GM23338 (cell line): ENCODE measurements at regions not wholly inside any gene's neighbourhood (a gene's known extent, or its start where the extent isn't known, plus 50 kb on each side); places are given as distances from the start of the nearest gene placed in this dataset.

Experiments
- ATAC-seq: fragments of 200-7000 bp; cut with Tn5 transposase; 3 replicates; pipeline ENCODE4 v1.9.1; 2020
- DNase-seq: peaks from one replicate; pipeline ENCODE4 v3.0.0-alpha.2; 2015; ENCODE audit warnings: low spot score
- H2AFZ ChIP-seq: fragments of 200-600 bp; sonication (generic); 2 replicates; pipeline ENCODE4 v1.8.0; 2016; ENCODE audit warnings: antibody characterized with exemption, mild to moderate bottlenecking, moderate library complexity
- H3F3A ChIP-seq: fragments of 200-600 bp; sonication (generic); replicated peaks from 2 replicates; pipeline ENCODE4 v1.8.0; 2017; ENCODE audit warnings: antibody characterized with exemption, mixed run types, low read depth
- H3K27ac ChIP-seq: fragments of 200-600 bp; sonication (generic); 2 replicates; pipeline ENCODE4 v1.6.1; 2016; ENCODE audit warnings: low read depth
- H3K27me3 ChIP-seq: fragments of 200-600 bp; sonication (generic); 2 replicates; pipeline ENCODE4 v1.8.0; 2016; ENCODE audit warnings: mild to moderate bottlenecking, mixed run types, moderate library complexity; ENCODE audit not compliant: insufficient read depth
- H3K36me3 ChIP-seq: fragments of 200-600 bp; sonication (generic); 2 replicates; pipeline ENCODE4 v1.8.0; 2016; ENCODE audit warnings: mild to moderate bottlenecking; ENCODE audit not compliant: insufficient read depth
- H3K4me1 ChIP-seq: fragments of 200-600 bp; sonication (generic); 2 replicates; pipeline ENCODE4 v1.8.0; 2016; ENCODE audit warnings: mild to moderate bottlenecking, moderate library complexity; ENCODE audit not compliant: insufficient read depth
- H3K4me2 ChIP-seq: fragments of 200-600 bp; sonication (generic); 2 replicates; pipeline ENCODE4 v1.7.1; 2017; ENCODE audit warnings: mixed run types
- H3K4me3 ChIP-seq: fragments of 200-600 bp; sonication (generic); 2 replicates; pipeline ENCODE4 v1.6.1; 2016; ENCODE audit warnings: mixed run types
- H3K79me2 ChIP-seq: fragments of 200-600 bp; sonication (generic); replicated peaks from 2 replicates; pipeline ENCODE4 v1.8.0; 2017; ENCODE audit warnings: mild to moderate bottlenecking; ENCODE audit not compliant: insufficient read depth
- H3K9me2 ChIP-seq: fragments of 200-600 bp; sonication (generic); 2 replicates; pipeline ENCODE4 v1.8.0; 2017; ENCODE audit not compliant: insufficient read depth
- H4K20me1 ChIP-seq: fragments of 200-600 bp; sonication (generic); replicated peaks from 2 replicates; pipeline ENCODE4 v1.8.0; 2017; ENCODE audit warnings: mild to moderate bottlenecking; ENCODE audit not compliant: insufficient read depth
- H3K27ac Mint-ChIP-seq: 2 replicates; pipeline ENCODE4 v1.8.0; 2020; ENCODE audit warnings: inconsistent platforms, mild to moderate bottlenecking, moderate library complexity, mixed read lengths
- H3K27me3 Mint-ChIP-seq: 3 replicates; pipeline ENCODE4 v1.8.0; 2022; ENCODE audit warnings: low read depth, mild to moderate bottlenecking, moderate library complexity, mixed read lengths, inconsistent platforms; ENCODE audit not compliant: insufficient read depth, poor library complexity
- H3K36me3 Mint-ChIP-seq: 3 replicates; pipeline ENCODE4 v1.8.0; 2021; ENCODE audit warnings: low read depth, mild to moderate bottlenecking, inconsistent platforms, moderate library complexity, mixed read lengths
- H3K4me1 Mint-ChIP-seq: 3 replicates; pipeline ENCODE4 v1.8.0; 2020; ENCODE audit warnings: mild to moderate bottlenecking, inconsistent platforms, mixed read lengths
- H3K4me3 Mint-ChIP-seq: 3 replicates; pipeline ENCODE4 v1.8.0; 2021; ENCODE audit warnings: moderate library complexity, mild to moderate bottlenecking, inconsistent platforms, mixed read lengths
- H3K9me3 Mint-ChIP-seq: 3 replicates; pipeline ENCODE4 v1.8.0; 2020; ENCODE audit warnings: moderate library complexity, mild to moderate bottlenecking, inconsistent platforms, mixed read lengths
- CREB1 ChIP-seq: fragments of 250-450 bp; sonication (Bioruptor Pico); IDR thresholded peaks from 2 replicates; pipeline ENCODE4 v1.5.0; 2020; ENCODE audit warnings: low read depth, mild to moderate bottlenecking, moderate library complexity
- ETS1 ChIP-seq: IDR thresholded peaks from 2 replicates; pipeline ENCODE4 v1.6.1; 2016; ENCODE audit warnings: antibody characterized with exemption
- EZH2 ChIP-seq: fragments of 200-600 bp; sonication (generic); IDR thresholded peaks from one replicate; pipeline ENCODE4 v1.8.0; 2017; ENCODE audit warnings: antibody characterized with exemption, mild to moderate bottlenecking, low read depth; ENCODE audit not compliant: unreplicated experiment
- EZH2phosphoT487 ChIP-seq: fragments of 200-600 bp; sonication (generic); IDR thresholded peaks from one replicate; pipeline ENCODE4 v1.8.1; 2018; ENCODE audit warnings: antibody characterized with exemption; ENCODE audit not compliant: unreplicated experiment
- JUNB ChIP-seq: IDR thresholded peaks from one replicate; pipeline ENCODE4 v1.6.1; 2016; ENCODE audit warnings: antibody characterized with exemption; ENCODE audit not compliant: unreplicated experiment
- NANOG ChIP-seq: IDR thresholded peaks from 2 replicates; pipeline ENCODE4 v1.6.1; 2016; ENCODE audit warnings: antibody characterized with exemption, borderline replicate concordance
- POLR2AphosphoS5 ChIP-seq: IDR thresholded peaks from 2 replicates; pipeline ENCODE4 v1.6.1; 2016; ENCODE audit warnings: antibody characterized with exemption, low read depth
- REST ChIP-seq: IDR thresholded peaks from one replicate; pipeline ENCODE4 v1.6.1; 2018; ENCODE audit warnings: antibody characterized with exemption; ENCODE audit not compliant: unreplicated experiment
- STAT1 ChIP-seq: IDR thresholded peaks from one replicate; pipeline ENCODE4 v1.6.1; 2016; ENCODE audit warnings: antibody characterized with exemption; ENCODE audit not compliant: unreplicated experiment
- ZNF114 ChIP-seq: fragments of 250-450 bp; sonication (Bioruptor Pico); IDR thresholded peaks from 2 replicates; pipeline ENCODE4 v1.5.0; 2020; ENCODE audit warnings: mild to moderate bottlenecking, moderate library complexity
- ZNF331 ChIP-seq: fragments of 250-450 bp; sonication (Bioruptor Pico); IDR thresholded peaks from 2 replicates; pipeline ENCODE4 v1.5.0; 2020; ENCODE audit warnings: low read depth, mild to moderate bottlenecking, moderate library complexity
- TF ChIP-seq, protein P1 (sequence below), 2 experiments: fragments of 200-600 bp in 1 of 2; sonication (generic) in 1 of 2; conservative IDR thresholded peaks; 2 replicates each; pipeline versions ENCODE4 v1.5.1 to v1.6.1; 2016 to 2017; ENCODE audit warnings: antibody characterized with exemption in 2 of 2, low read depth in 2 of 2, mild to moderate bottlenecking in 2 of 2, moderate library complexity in 1 of 2
- TF ChIP-seq, protein P2 (sequence below): fragments of 250-450 bp; sonication (Bioruptor Pico); IDR thresholded peaks from 2 replicates; pipeline ENCODE4 v1.5.0; 2020; ENCODE audit warnings: mild to moderate bottlenecking, moderate library complexity

GRCh38 chr10:9102026-9102425 lies 1047.5 kb downstream of the GATA3 start:
- TF ChIP-seq ETS1: no peak
- TF ChIP-seq NANOG: no peak
- no peak for TF ChIP-seq REST
- TF ChIP-seq EZH2: no peak
- TF ChIP-seq EZH2phosphoT487: no peak
- TF ChIP-seq, protein P1, sequence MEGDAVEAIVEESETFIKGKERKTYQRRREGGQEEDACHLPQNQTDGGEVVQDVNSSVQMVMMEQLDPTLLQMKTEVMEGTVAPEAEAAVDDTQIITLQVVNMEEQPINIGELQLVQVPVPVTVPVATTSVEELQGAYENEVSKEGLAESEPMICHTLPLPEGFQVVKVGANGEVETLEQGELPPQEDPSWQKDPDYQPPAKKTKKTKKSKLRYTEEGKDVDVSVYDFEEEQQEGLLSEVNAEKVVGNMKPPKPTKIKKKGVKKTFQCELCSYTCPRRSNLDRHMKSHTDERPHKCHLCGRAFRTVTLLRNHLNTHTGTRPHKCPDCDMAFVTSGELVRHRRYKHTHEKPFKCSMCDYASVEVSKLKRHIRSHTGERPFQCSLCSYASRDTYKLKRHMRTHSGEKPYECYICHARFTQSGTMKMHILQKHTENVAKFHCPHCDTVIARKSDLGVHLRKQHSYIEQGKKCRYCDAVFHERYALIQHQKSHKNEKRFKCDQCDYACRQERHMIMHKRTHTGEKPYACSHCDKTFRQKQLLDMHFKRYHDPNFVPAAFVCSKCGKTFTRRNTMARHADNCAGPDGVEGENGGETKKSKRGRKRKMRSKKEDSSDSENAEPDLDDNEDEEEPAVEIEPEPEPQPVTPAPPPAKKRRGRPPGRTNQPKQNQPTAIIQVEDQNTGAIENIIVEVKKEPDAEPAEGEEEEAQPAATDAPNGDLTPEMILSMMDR (conservative IDR thresholded peaks at IDR 0.05; ENCODE audit: low read depth in 2 of 2): no peak
- no peak for TF ChIP-seq STAT1
- TF ChIP-seq, protein P2, sequence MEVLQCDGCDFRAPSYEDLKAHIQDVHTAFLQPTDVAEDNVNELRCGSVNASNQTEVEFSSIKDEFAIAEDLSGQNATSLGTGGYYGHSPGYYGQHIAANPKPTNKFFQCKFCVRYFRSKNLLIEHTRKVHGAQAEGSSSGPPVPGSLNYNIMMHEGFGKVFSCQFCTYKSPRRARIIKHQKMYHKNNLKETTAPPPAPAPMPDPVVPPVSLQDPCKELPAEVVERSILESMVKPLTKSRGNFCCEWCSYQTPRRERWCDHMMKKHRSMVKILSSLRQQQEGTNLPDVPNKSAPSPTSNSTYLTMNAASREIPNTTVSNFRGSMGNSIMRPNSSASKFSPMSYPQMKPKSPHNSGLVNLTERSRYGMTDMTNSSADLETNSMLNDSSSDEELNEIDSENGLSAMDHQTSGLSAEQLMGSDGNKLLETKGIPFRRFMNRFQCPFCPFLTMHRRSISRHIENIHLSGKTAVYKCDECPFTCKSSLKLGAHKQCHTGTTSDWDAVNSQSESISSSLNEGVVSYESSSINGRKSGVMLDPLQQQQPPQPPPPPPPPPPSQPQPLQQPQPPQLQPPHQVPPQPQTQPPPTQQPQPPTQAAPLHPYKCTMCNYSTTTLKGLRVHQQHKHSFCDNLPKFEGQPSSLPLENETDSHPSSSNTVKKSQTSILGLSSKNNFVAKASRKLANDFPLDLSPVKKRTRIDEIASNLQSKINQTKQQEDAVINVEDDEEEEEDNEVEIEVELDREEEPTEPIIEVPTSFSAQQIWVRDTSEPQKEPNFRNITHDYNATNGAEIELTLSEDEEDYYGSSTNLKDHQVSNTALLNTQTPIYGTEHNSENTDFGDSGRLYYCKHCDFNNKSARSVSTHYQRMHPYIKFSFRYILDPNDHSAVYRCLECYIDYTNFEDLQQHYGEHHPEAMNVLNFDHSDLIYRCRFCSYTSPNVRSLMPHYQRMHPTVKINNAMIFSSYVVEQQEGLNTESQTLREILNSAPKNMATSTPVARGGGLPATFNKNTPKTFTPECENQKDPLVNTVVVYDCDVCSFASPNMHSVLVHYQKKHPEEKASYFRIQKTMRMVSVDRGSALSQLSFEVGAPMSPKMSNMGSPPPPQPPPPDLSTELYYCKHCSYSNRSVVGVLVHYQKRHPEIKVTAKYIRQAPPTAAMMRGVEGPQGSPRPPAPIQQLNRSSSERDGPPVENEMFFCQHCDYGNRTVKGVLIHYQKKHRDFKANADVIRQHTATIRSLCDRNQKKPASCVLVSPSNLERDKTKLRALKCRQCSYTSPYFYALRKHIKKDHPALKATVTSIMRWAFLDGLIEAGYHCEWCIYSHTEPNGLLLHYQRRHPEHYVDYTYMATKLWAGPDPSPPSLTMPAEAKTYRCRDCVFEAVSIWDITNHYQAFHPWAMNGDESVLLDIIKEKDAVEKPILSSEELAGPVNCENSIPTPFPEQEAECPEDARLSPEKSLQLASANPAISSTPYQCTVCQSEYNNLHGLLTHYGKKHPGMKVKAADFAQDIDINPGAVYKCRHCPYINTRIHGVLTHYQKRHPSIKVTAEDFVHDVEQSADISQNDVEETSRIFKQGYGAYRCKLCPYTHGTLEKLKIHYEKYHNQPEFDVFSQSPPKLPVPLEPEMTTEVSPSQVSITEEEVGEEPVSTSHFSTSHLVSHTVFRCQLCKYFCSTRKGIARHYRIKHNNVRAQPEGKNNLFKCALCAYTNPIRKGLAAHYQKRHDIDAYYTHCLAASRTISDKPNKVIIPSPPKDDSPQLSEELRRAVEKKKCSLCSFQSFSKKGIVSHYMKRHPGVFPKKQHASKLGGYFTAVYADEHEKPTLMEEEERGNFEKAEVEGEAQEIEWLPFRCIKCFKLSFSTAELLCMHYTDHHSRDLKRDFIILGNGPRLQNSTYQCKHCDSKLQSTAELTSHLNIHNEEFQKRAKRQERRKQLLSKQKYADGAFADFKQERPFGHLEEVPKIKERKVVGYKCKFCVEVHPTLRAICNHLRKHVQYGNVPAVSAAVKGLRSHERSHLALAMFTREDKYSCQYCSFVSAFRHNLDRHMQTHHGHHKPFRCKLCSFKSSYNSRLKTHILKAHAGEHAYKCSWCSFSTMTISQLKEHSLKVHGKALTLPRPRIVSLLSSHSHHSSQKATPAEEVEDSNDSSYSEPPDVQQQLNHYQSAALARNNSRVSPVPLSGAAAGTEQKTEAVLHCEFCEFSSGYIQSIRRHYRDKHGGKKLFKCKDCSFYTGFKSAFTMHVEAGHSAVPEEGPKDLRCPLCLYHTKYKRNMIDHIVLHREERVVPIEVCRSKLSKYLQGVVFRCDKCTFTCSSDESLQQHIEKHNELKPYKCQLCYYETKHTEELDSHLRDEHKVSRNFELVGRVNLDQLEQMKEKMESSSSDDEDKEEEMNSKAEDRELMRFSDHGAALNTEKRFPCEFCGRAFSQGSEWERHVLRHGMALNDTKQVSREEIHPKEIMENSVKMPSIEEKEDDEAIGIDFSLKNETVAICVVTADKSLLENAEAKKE (CRISPR knock-in tag): no peak
- TF ChIP-seq ZNF331 (CRISPR knock-in tag): no peak
- TF ChIP-seq JUNB: no peak
- TF ChIP-seq ZNF114 (CRISPR knock-in tag): no peak
- no peak for TF ChIP-seq CREB1 (CRISPR knock-in tag)
- TF ChIP-seq POLR2AphosphoS5: no peak
- Mint-ChIP-seq H3K9me3 (no peaks in the 10 kb centered on the region), H3K27me3 (peaks cover 42% of the 10 kb centered on the region), H3K36me3 (no peaks in the 10 kb centered on the region), H3K4me3 (no peak overlapping the region), H3K27ac (no peak overlapping the region), H3K4me1 (no peaks in the 10 kb centered on the region)
- no peaks in the 10 kb centered on the region for H3K4me1 ChIP-seq
- no peak for ATAC-seq
- no peak overlapping the region for H3K4me2 ChIP-seq
- H3K27ac ChIP-seq: no peak overlapping the region
- H3K79me2 ChIP-seq: no peaks in the 10 kb centered on the region
- H3K36me3 ChIP-seq: no peaks in the 10 kb centered on the region
- peaks cover 99% of the 10 kb centered on the region for H3K27me3 ChIP-seq
- DNase-seq: no peak
- no peak overlapping the region for H3K4me3 ChIP-seq
- H4K20me1 ChIP-seq: no peaks in the 10 kb centered on the region; the same call in 1 of the 2 replicates
- no peaks in the 10 kb centered on the region for H3K9me2 ChIP-seq
- no peaks in the 10 kb centered on the region for H3F3A ChIP-seq
- H2AFZ ChIP-seq: no peak overlapping the region
